Neuronal stem cell (in vitro differentiated cells): ENCODE measurements at regions not wholly inside any gene's neighbourhood (a gene's known extent, or its start where the extent isn't known, plus 50 kb on each side); places are given as distances from the start of the nearest gene placed in this dataset.
"Not testable (repeated sequence)": the region's sequence is repeated elsewhere in the genome, so short reads cannot be mapped to it uniquely, and the experiment has no call there.

Experiments used
- DNase-seq: peaks from one replicate; pipeline ENCODE4 v3.0.0-alpha.2; 2013; ENCODE audit warnings: low spot score
- H2AFZ ChIP-seq: one replicate; pipeline ENCODE4 v1.6.1; 2013; ENCODE audit warnings: mild to moderate bottlenecking, low read length, inconsistent platforms
- H2AK5ac ChIP-seq: 2 replicates; pipeline ENCODE4 v1.6.1; 2013; ENCODE audit warnings: low read depth, mild to moderate bottlenecking, inconsistent platforms, low read length, moderate library complexity, mixed read lengths
- H2BK120ac ChIP-seq: 2 replicates; pipeline ENCODE4 v1.6.1; 2013; ENCODE audit warnings: low read depth, mild to moderate bottlenecking, inconsistent platforms, low read length, moderate library complexity, mixed read lengths
- H2BK12ac ChIP-seq: one replicate; pipeline ENCODE4 v1.6.1; 2013; ENCODE audit warnings: low read length, inconsistent platforms
- H2BK15ac ChIP-seq: 2 replicates; pipeline ENCODE4 v1.6.1; 2013; ENCODE audit warnings: mild to moderate bottlenecking, low read length, inconsistent platforms, mixed read lengths
- H2BK5ac ChIP-seq: one replicate; pipeline ENCODE4 v1.6.1; 2013; ENCODE audit warnings: inconsistent platforms, mild to moderate bottlenecking, low read length, moderate library complexity
- H3K14ac ChIP-seq: one replicate; pipeline ENCODE4 v1.6.1; 2013; ENCODE audit warnings: low read length, inconsistent platforms
- H3K18ac ChIP-seq: 2 replicates; pipeline ENCODE4 v1.6.1; 2013; ENCODE audit warnings: low read length, inconsistent platforms
- H3K23ac ChIP-seq: 2 replicates; pipeline ENCODE4 v1.6.1; 2013; ENCODE audit warnings: low read depth, mild to moderate bottlenecking, mixed read lengths, low read length, inconsistent platforms; ENCODE audit not compliant: poor library complexity
- H3K27ac ChIP-seq: replicated peaks from 3 replicates; pipeline ENCODE4 v1.5.1; 2013; ENCODE audit warnings: low read length, inconsistent platforms
- H3K27me3 ChIP-seq, 3 experiments: 2 replicates each; pipeline ENCODE4 v1.6.1; 2013; ENCODE audit warnings: low read length in 3 of 3, mild to moderate bottlenecking in 2 of 3, inconsistent platforms in 1 of 3, low read depth in 1 of 3, mixed read lengths in 1 of 3, moderate library complexity in 1 of 3; ENCODE audit not compliant: control insufficient read depth in 3 of 3, insufficient read depth in 3 of 3
- H3K36me3 ChIP-seq, 2 donors: replicated peaks in 1 of 2; 2 replicates each; pipeline ENCODE4 v1.6.1; 2013; ENCODE audit warnings: low read length in 2 of 2; ENCODE audit not compliant: control insufficient read depth in 2 of 2, insufficient read depth in 2 of 2
- H3K4ac ChIP-seq: 2 replicates; pipeline ENCODE4 v1.6.1; 2013; ENCODE audit warnings: inconsistent platforms, mild to moderate bottlenecking, low read length, moderate library complexity
- H3K4me1 ChIP-seq, 2 donors: 1 replicate in 1 of 2; 2 replicates in 1 of 2; pipeline ENCODE4 v1.6.1; 2013; ENCODE audit warnings: low read length in 2 of 2, low read depth in 1 of 2; ENCODE audit not compliant: control insufficient read depth in 2 of 2, insufficient read depth in 1 of 2
- H3K4me2 ChIP-seq: one replicate; pipeline ENCODE4 v1.6.1; 2013; ENCODE audit warnings: mild to moderate bottlenecking, low read length, inconsistent platforms; ENCODE audit not compliant: insufficient read depth, poor library complexity, severe bottlenecking
- H3K4me3 ChIP-seq, 2 donors: 2 replicates each; pipeline ENCODE4 v1.5.1; 2013; ENCODE audit warnings: low read length in 2 of 2, mild to moderate bottlenecking in 2 of 2, inconsistent platforms in 1 of 2, moderate library complexity in 1 of 2
- H3K79me1 ChIP-seq: one replicate; pipeline ENCODE4 v1.6.1; 2013; ENCODE audit warnings: low read depth, mild to moderate bottlenecking, inconsistent platforms, low read length, moderate library complexity
- H3K9ac ChIP-seq: one replicate; pipeline ENCODE4 v1.6.1; 2013; ENCODE audit warnings: mild to moderate bottlenecking, low read depth, low read length, inconsistent platforms; ENCODE audit not compliant: poor library complexity
- H3K9me3 ChIP-seq, 2 donors: replicated peaks in 1 of 2; 2 replicates each; pipeline versions ENCODE3 to v1.6.1; 2013; ENCODE audit warnings: low read length in 2 of 2, mild to moderate bottlenecking in 2 of 2, inconsistent platforms in 1 of 2, low read depth in 1 of 2, mixed read lengths in 1 of 2, moderate library complexity in 1 of 2; ENCODE audit not compliant: control insufficient read depth in 2 of 2, insufficient read depth in 1 of 2
- H4K8ac ChIP-seq: one replicate; pipeline ENCODE4 v1.6.1; 2013; ENCODE audit warnings: low read depth, mild to moderate bottlenecking, inconsistent platforms, low read length, moderate library complexity
- H4K91ac ChIP-seq: one replicate; pipeline ENCODE4 v1.6.1; 2013; ENCODE audit warnings: low read length, low read depth, mild to moderate bottlenecking, inconsistent platforms; ENCODE audit not compliant: poor library complexity
- WGBS, 2 donors: extraction: QIAGEN DNeasy Blood & Tissue Kit; methylation state at CpG; one replicate each; pipeline ENCODE4 v1.1.7; 2013; ENCODE audit warnings: missing lambda C conversion rate in 2 of 2, mixed read lengths in 1 of 2; ENCODE audit not compliant: insufficient read length in 2 of 2, insufficient replicate concordance in 1 of 2; ENCODE audit errors: extremely low coverage in 2 of 2; 5-methylcytosine and 5-hydroxymethylcytosine counted together

DNA sequence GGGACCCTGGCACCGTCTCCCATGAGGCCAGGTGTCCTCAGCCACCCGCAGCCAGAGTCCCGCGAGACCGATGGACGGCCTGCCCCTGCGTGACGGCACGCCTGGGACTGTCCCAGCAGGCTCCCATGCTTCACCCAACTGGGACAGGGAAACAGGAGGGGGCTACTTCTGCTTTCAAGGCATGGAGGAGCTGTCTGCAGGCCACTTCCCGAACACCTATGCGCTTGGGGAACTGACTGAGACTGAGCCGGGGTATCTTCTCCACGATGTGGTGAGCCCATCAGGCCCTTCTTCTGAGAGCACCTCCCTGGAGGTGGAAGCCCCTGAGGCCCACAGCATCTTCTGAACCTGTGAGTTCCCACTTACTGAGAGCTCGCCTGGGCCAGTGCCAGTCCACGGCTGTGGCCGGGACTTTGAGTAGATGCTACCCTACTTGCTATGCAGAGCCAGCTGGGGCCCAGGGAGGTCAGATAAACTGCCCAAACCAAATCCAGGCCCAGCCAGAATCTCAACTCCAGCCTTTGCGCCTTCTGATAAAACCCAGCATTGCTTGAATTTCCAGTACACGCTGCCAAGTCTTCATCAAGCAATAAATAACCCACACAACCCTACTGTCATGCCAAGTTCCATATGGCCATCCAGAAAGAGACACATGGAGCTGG is 85.4 kb upstream of the METTL9 start:
- not testable (repeated sequence) for H3K27ac ChIP-seq, H2BK12ac ChIP-seq, H4K8ac ChIP-seq, H3K4ac ChIP-seq, H2AK5ac ChIP-seq, H3K9me3 ChIP-seq, H3K4me2 ChIP-seq, H3K18ac ChIP-seq, H3K14ac ChIP-seq, H2BK120ac ChIP-seq, H4K91ac ChIP-seq, H3K9ac ChIP-seq, H3K23ac ChIP-seq, H2BK5ac ChIP-seq, H3K4me3 ChIP-seq, H2AFZ ChIP-seq, H3K27me3 ChIP-seq, H2BK15ac ChIP-seq, DNase-seq
- H3K79me1 ChIP-seq, result peaks cover 20% of the 10 kb centered on the region
- peaks cover 0 to 64% of the 10 kb centered on the region in 2 donors for H3K36me3 ChIP-seq
- peaks cover 17 to 21% of the 10 kb centered on the region in 2 donors for H3K4me1 ChIP-seq
- no CpG with 5 or more reads among the region's 18 CpGs for WGBS, 2 donors

DNA sequence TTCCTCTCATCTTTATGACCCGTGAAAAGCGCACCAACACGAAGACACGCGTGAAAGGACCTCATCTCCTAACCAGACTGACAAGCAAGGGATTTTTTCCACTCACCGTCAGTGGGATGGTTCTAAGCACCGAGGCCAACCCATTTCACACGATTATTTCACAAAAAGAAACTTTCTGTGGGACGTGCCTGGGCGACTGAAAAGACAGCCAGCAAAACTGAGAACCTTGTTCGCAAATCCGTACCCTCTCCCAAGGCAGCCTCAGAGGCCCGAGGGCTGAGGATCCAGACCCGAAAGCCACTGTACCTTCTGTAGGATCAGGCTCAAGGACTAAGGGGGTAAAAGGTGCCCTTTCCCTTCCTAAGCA is 84.9 kb upstream of the METTL9 start:
- no CpG with 5 or more reads among the region's 14 CpGs for WGBS, 2 donors
- Histone ChIP-seq H3K36me3 (peaks cover 0 to 59% of the 10 kb centered on the region in 2 donors), H3K79me1 (peaks cover 20% of the 10 kb centered on the region), H3K4me1 (peaks cover 17 to 20% of the 10 kb centered on the region in 2 donors)
- H3K4me3 ChIP-seq, H3K27ac ChIP-seq, H3K14ac ChIP-seq, H2BK12ac ChIP-seq, H4K91ac ChIP-seq, H3K9me3 ChIP-seq, H2BK120ac ChIP-seq, H3K18ac ChIP-seq, H4K8ac ChIP-seq, H2AFZ ChIP-seq, H2BK5ac ChIP-seq, H3K27me3 ChIP-seq, H2AK5ac ChIP-seq, H3K4ac ChIP-seq, H3K23ac ChIP-seq, H2BK15ac ChIP-seq, H3K9ac ChIP-seq, DNase-seq, H3K4me2 ChIP-seq: not testable (repeated sequence)

DNA sequence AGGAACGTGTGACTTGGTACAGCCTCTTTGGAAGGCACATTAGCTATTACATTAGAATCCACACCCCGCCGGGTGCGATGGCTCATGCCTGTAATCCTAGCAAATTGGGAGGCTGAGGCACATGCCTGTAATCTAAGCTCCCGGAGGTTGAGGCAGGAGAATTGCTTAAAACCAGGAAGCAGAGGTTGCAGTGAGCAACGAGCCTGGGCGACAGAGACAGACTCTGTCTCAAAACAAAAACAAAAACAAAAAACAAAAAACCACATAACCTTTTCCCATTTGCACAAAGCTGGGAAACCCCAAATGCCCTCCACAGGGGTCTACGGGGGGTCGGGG is 82.7 kb upstream of the METTL9 start:
- not testable (repeated sequence) for H3K4ac ChIP-seq, DNase-seq, H4K8ac ChIP-seq, H2BK15ac ChIP-seq, H4K91ac ChIP-seq, H3K27ac ChIP-seq, H3K9me3 ChIP-seq, H2AFZ ChIP-seq, H3K4me2 ChIP-seq, H3K9ac ChIP-seq, H2BK12ac ChIP-seq, H3K23ac ChIP-seq, H2BK120ac ChIP-seq, H3K4me3 ChIP-seq, H3K18ac ChIP-seq, H2BK5ac ChIP-seq, H3K27me3 ChIP-seq, H3K14ac ChIP-seq, H2AK5ac ChIP-seq
- Histone ChIP-seq H3K4me1 (peaks cover 14 to 17% of the 10 kb centered on the region in 2 donors), H3K79me1 (peaks cover 13% of the 10 kb centered on the region), H3K36me3 (peaks cover 0 to 39% of the 10 kb centered on the region in 2 donors)
- no CpG with 5 or more reads among the region's 9 CpGs for WGBS, 2 donors

DNA sequence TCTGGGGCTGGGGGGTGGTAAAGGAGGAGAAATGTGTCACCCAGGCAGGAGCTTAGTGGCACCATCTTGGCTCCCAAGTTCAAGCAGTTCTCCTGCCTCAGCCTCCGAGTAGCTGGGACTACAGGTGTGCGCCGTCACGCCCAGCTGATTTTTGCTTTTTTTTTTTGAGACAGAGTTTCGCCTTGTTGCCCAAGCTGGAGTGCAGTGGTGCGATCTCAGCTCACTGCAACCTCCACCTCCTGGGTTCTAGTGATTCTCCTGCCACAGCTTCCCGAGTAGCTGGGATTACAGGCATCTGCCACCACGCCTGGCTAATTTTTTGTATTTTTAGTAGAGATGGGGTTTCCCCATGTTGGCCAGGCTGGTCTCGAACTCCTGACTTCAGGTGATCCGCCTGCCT is 82.1 kb upstream of the METTL9 start:
- not testable (repeated sequence) for H2AK5ac ChIP-seq, H2AFZ ChIP-seq, H3K27me3 ChIP-seq, H3K4me2 ChIP-seq, H2BK5ac ChIP-seq, H3K27ac ChIP-seq, H2BK120ac ChIP-seq, DNase-seq, H3K4ac ChIP-seq, H4K91ac ChIP-seq, H3K18ac ChIP-seq, H2BK12ac ChIP-seq, H3K14ac ChIP-seq, H2BK15ac ChIP-seq, H3K9me3 ChIP-seq, H3K23ac ChIP-seq, H3K9ac ChIP-seq, H3K4me3 ChIP-seq, H4K8ac ChIP-seq
- Histone ChIP-seq H3K36me3 (peaks cover 0 to 33% of the 10 kb centered on the region in 2 donors), H3K4me1 (peaks cover 14 to 19% of the 10 kb centered on the region in 2 donors), H3K79me1 (peaks cover 11% of the 10 kb centered on the region)
- no CpG with 5 or more reads among the region's 10 CpGs for WGBS, 2 donors
